Uterus (tissue), 3 donors: ENCODE measurements at regions not wholly inside any gene's neighbourhood (a gene's known extent, or its start where the extent isn't known, plus 50 kb on each side); places are given as distances from the start of the nearest gene placed in this dataset.

ENCODE experiments used
- DNase-seq, 2 donors: peaks; one replicate each; pipeline ENCODE4 v3.0.0-alpha.2; 2019 to 2020
- H3K27ac ChIP-seq, 2 donors: fragments of 200-600 bp; sonication (generic); 1 replicate in 1 of 2; 2 replicates in 1 of 2; pipeline ENCODE4 v1.5.1; 2016 to 2018
- H3K27me3 ChIP-seq, 2 donors: fragments of 200-600 bp; sonication (generic); one replicate each; pipeline ENCODE4 v1.5.1; 2018 to 2019; ENCODE audit warnings: control low read depth in 1 of 2
- H3K36me3 ChIP-seq, 2 donors: fragments of 200-600 bp; sonication (generic); one replicate each; pipeline ENCODE4 v1.5.1; 2019; ENCODE audit warnings: control low read depth in 1 of 2
- H3K4me1 ChIP-seq, 2 donors: fragments of 200-600 bp; sonication (generic); one replicate each; pipeline ENCODE4 v1.5.1; 2018 to 2019; ENCODE audit warnings: control low read depth in 1 of 2
- H3K4me3 ChIP-seq, 2 donors: fragments of 200-600 bp; sonication (generic); 1 replicate in 1 of 2; 2 replicates in 1 of 2; pipeline ENCODE4 v1.5.1; 2018 to 2019; ENCODE audit warnings: mild to moderate bottlenecking in 1 of 2
- H3K9me3 ChIP-seq, 2 donors: fragments of 200-600 bp; sonication (generic); one replicate each; pipeline ENCODE4 v1.5.1; 2019; ENCODE audit warnings: control low read depth in 1 of 2
- POLR2A ChIP-seq, 2 donors: fragments of 450-650 bp; IDR thresholded peaks; one replicate each; pipeline ENCODE4 v1.6.1; 2016; ENCODE audit warnings: antibody characterized with exemption in 2 of 2, mild to moderate bottlenecking in 1 of 2, moderate library complexity in 1 of 2
- intact Hi-C: fragments of 100-400 bp; cut with DNase I; formaldehyde crosslinking; loops from one replicate; pipeline ENCODE4 v1.15.1; 2023; ENCODE audit warnings: low total_unique reads
- TF ChIP-seq, protein P1 (sequence below), 4 experiments: fragments of 200-600 bp in 2 of 4; fragments of 450-650 bp in 2 of 4; sonication (generic) in 2 of 4; IDR thresholded peaks; one replicate each; pipeline ENCODE4 v1.5.1; 2016 to 2019; ENCODE audit warnings: antibody characterized with exemption in 4 of 4, mild to moderate bottlenecking in 2 of 4, moderate library complexity in 1 of 4
- donor health status: DM: yes; HTN: yes; CAD: no.

DNA sequence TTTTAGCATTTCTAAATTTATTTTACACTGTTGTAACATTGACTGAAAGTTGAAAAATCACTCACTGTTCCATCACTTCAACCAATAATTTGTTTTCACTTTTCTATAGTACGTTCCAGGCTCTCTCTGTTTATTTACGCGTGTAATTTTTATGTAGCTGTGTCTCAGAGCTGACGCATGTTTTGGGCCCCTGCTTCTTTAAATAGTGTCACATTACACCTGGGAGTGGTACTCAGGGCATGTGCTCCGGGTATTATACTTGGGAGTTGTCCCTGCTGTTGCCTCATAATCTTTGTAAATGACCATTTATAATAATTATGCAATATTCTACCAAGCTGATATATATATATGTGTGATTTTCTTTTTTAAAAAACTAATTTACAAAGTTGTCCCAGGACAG lies 132.8 kb upstream of the CPM start:
- H3K4me3 ChIP-seq, result no peak overlapping the region
- H3K9me3 ChIP-seq, result no peaks in the 10 kb centered on the region
- no peaks in the 10 kb centered on the region for H3K4me1 ChIP-seq
- no peak for DNase-seq
- no peaks in the 10 kb centered on the region for H3K36me3 ChIP-seq
- H3K27me3 ChIP-seq, result no peaks in the 10 kb centered on the region
- TF ChIP-seq POLR2A (IDR thresholded peaks at IDR 0.05), result no peak
- TF ChIP-seq, protein P1, sequence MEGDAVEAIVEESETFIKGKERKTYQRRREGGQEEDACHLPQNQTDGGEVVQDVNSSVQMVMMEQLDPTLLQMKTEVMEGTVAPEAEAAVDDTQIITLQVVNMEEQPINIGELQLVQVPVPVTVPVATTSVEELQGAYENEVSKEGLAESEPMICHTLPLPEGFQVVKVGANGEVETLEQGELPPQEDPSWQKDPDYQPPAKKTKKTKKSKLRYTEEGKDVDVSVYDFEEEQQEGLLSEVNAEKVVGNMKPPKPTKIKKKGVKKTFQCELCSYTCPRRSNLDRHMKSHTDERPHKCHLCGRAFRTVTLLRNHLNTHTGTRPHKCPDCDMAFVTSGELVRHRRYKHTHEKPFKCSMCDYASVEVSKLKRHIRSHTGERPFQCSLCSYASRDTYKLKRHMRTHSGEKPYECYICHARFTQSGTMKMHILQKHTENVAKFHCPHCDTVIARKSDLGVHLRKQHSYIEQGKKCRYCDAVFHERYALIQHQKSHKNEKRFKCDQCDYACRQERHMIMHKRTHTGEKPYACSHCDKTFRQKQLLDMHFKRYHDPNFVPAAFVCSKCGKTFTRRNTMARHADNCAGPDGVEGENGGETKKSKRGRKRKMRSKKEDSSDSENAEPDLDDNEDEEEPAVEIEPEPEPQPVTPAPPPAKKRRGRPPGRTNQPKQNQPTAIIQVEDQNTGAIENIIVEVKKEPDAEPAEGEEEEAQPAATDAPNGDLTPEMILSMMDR (IDR thresholded peaks at IDR 0.05), result no peak
- H3K27ac ChIP-seq, result no peak overlapping the region
- intact Hi-C loops, result no loop called here

DNA sequence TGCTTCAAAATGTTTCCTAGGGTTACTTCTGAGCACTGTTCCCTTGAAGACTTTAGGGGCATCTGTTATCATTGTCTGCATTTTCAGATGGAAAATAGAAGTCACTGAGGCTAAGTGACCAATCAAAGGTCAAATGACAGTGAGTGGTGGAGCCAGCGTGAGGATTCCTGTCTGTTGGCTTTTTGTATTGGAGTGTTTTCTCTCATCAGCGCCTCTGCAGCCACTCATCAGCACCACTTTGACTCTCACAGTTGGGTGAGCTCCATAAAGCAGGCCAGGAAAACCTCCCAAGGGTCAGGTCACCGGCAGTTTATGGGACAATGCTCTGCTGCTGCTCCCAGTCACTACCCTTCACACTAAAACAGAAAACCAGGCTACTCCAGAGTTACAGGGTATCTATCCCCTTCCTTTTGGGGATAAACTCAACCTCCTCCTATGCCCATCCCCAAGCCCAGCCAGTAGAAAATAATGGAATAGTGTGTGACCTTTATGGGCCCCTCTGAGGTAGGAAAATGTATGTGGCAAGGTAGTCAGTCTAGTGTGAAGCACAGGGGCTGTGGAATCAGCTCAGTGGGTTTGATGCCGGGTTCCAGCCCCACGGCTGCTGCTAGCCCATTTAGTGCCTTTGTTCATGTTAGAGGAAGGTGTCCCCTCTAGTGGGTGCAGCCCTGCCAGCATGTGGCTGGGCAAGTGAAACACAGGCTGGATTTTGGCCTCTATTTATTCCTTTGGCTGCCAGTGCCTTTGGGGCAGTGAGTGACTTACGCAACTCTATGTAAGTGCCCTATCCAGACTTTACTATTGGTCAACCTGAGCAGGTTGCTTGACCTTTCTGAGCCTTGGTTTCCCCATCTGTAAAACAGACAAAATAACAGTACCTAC lies 133.8 kb upstream of the CPM start:
- no peak overlapping the region for H3K4me3 ChIP-seq
- H3K9me3 ChIP-seq, result no peaks in the 10 kb centered on the region
- no peak for TF ChIP-seq POLR2A (IDR thresholded peaks at IDR 0.05)
- TF ChIP-seq, protein P1 (IDR thresholded peaks at IDR 0.05), result no peak
- H3K36me3 ChIP-seq, result no peaks in the 10 kb centered on the region
- DNase-seq, result no peak
- no peak overlapping the region for H3K27ac ChIP-seq
- intact Hi-C loops, result no loop called here
- no peaks in the 10 kb centered on the region for H3K4me1 ChIP-seq
- no peaks in the 10 kb centered on the region for H3K27me3 ChIP-seq

DNA sequence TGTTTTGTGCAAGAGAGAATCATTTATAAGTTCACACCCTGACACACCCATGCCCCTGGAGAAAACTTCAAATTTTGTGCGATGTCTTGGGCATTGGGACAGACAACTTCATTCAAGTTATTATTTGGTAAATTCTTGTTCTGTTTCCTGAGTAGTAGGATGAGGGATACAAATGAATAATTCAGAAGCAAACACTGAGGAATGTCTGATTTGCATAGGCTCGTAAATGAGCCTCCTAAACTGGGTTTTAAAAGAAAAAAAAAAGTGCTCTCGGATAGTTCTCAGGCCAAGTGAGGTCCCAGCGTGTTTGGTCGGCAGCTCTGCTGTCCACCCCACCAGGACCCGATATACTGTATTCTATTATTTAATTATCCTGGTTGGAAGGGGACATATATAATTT lies 134.7 kb upstream of the CPM start:
- intact Hi-C loops, result no loop called here
- no peak for DNase-seq
- H3K27me3 ChIP-seq, result no peaks in the 10 kb centered on the region
- no peaks in the 10 kb centered on the region for H3K9me3 ChIP-seq
- no peak overlapping the region for H3K27ac ChIP-seq
- TF ChIP-seq, protein P1 (IDR thresholded peaks at IDR 0.05), result no peak
- no peak for TF ChIP-seq POLR2A (IDR thresholded peaks at IDR 0.05)
- H3K36me3 ChIP-seq, result no peaks in the 10 kb centered on the region
- H3K4me1 ChIP-seq, result no peaks in the 10 kb centered on the region
- no peak overlapping the region for H3K4me3 ChIP-seq

DNA sequence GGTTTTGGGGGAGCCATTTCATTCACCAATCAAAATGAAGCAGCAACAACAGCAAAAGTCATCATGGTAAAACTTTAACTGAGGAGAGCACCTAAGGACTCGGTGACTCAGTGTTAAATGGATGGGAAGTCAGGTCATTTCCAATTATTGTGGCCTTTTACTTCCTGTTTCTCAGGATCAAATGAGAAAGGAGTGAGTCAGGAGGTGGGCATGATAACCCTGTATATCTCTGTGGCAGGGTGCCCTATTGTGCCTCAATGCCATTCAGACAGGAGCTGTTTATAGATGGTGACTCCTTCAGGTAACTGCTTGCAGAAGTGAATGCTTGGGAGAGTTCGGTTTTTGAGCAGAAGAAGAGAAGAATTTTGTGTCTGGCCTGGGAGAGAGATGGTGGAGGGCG lies 135.5 kb upstream of the CPM start:
- Histone ChIP-seq H3K4me1 (no peaks in the 10 kb centered on the region), H3K27ac (no peak overlapping the region), H3K27me3 (no peaks in the 10 kb centered on the region), H3K4me3 (no peak overlapping the region), H3K9me3 (no peaks in the 10 kb centered on the region), H3K36me3 (no peaks in the 10 kb centered on the region)
- no peak for DNase-seq
- intact Hi-C loops, result no loop called here
- no peak for TF ChIP-seq POLR2A (IDR thresholded peaks at IDR 0.05)
- TF ChIP-seq, protein P1 (IDR thresholded peaks at IDR 0.05), result no peak

DNA sequence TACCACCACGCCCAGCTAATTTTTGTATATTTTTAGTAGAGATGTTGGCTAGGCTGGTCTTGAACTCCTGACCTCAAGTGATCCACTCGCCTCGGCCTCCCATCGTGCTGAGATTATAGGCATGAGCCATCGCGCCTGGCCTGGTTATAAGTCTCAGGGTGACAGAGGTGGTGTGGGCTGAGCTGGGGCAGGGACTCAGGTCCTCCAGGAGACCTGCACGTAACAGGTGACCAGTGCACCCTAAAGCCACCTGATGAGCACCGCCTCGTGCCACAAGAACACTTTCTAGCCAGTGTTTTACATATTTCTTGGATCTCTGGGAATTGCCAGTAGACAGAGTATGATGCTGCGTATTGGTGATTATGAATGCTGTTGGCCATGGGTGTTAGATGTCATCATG lies 136.5 kb upstream of the CPM start:
- Histone ChIP-seq H3K27ac (no peak overlapping the region), H3K4me3 (no peak overlapping the region), H3K9me3 (no peaks in the 10 kb centered on the region), H3K4me1 (no peaks in the 10 kb centered on the region), H3K36me3 (no peaks in the 10 kb centered on the region), H3K27me3 (no peaks in the 10 kb centered on the region)
- intact Hi-C loops, result no loop called here
- no peak for DNase-seq
- TF ChIP-seq, protein P1 (IDR thresholded peaks at IDR 0.05), result no peak
- no peak for TF ChIP-seq POLR2A (IDR thresholded peaks at IDR 0.05)
